Rectal smooth muscle tissue (tissue), 1 donor: ENCODE measurements at regions not wholly inside any gene's neighbourhood (a gene's known extent, or its start where the extent isn't known, plus 50 kb on each side); places are given as distances from the start of the nearest gene placed in this dataset.

Source experiments
- H3K27ac ChIP-seq: one replicate; pipeline ENCODE4 v1.7.0; 2013; ENCODE audit warnings: low read depth, low read length, inconsistent platforms
- H3K27me3 ChIP-seq: one replicate; pipeline ENCODE4 v1.7.0; 2013; ENCODE audit warnings: low read length; ENCODE audit not compliant: control insufficient read depth, insufficient read depth
- H3K36me3 ChIP-seq: one replicate; pipeline ENCODE4 v1.7.0; 2013; ENCODE audit warnings: low read length; ENCODE audit not compliant: control insufficient read depth, insufficient read depth
- H3K4me1 ChIP-seq: one replicate; pipeline ENCODE4 v1.7.0; 2013; ENCODE audit warnings: low read length; ENCODE audit not compliant: control insufficient read depth, insufficient read depth
- H3K4me3 ChIP-seq: one replicate; pipeline ENCODE4 v1.7.0; 2013; ENCODE audit warnings: low read length
- H3K9ac ChIP-seq: one replicate; pipeline ENCODE4 v1.7.0; 2013; ENCODE audit warnings: low read length

DNA sequence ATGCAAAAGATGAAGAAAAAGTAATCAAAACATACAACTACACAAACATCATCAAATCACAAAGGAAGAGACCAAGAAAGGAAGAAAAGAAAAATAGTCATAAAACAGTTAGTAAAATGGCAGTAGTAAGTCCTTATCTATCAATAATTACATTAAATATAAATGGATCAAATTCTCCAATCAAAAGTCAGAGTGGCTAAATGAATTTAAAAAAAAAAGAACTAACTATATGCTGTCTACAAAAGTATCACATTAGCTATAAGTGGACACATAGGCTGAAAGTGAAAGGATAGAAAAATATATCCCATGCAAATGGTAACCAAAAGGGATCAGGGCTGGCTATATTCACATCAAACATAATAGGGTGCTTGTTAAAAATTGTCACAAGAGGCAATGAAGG, 116.5 kb downstream of the NOL4 start:
- H3K27ac ChIP-seq: no peak overlapping the region
- H3K27me3 ChIP-seq: no peaks in the 10 kb centered on the region
- no peaks in the 10 kb centered on the region for H3K4me1 ChIP-seq
- no peak overlapping the region for H3K4me3 ChIP-seq
- H3K9ac ChIP-seq: no peak overlapping the region
- no peaks in the 10 kb centered on the region for H3K36me3 ChIP-seq

DNA sequence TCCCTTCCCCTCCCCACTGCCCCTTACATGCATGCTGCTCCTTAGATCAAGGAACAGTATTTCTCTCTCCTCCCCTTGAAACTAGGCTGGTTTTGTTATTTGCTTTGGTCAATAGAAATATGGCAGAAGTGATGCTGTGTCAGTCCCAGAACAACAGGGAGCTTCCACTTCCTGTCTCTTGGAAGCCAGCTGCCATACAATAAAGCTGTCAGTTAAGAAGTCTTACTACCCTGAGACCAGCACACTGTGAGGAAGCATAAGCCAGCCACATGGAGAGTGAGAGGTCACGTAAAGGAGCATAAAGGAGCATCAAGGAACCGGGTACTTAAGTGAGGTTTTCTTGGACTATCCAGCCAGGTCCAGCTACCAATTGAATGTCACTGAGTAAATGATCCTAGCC, 126.6 kb downstream of the NOL4 start:
- Histone ChIP-seq H3K36me3 (no peaks in the 10 kb centered on the region), H3K9ac (no peak overlapping the region), H3K4me3 (no peak overlapping the region), H3K4me1 (no peaks in the 10 kb centered on the region), H3K27ac (no peak overlapping the region), H3K27me3 (no peaks in the 10 kb centered on the region)

DNA sequence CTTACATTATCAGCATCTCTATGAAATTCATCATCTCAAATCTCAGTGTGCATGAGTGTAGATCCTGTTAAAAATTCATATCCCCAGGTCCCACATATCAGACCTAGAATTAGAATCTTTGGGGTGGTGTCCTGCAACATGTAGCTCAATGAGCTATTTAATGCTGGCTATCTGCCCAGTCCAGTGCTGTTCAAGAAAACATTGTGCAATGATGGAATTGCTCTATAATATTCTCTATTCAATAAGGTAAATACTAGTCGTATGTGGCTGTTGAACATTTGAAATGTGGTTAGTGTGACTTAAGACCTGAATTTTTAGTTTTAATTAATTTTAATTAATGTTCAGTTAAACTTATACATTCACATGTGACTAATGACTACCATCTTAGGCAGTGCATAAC, 127.4 kb downstream of the NOL4 start:
- Histone ChIP-seq H3K36me3 (no peaks in the 10 kb centered on the region), H3K9ac (no peak overlapping the region), H3K27ac (no peak overlapping the region), H3K27me3 (no peaks in the 10 kb centered on the region), H3K4me1 (no peaks in the 10 kb centered on the region), H3K4me3 (no peak overlapping the region)

DNA sequence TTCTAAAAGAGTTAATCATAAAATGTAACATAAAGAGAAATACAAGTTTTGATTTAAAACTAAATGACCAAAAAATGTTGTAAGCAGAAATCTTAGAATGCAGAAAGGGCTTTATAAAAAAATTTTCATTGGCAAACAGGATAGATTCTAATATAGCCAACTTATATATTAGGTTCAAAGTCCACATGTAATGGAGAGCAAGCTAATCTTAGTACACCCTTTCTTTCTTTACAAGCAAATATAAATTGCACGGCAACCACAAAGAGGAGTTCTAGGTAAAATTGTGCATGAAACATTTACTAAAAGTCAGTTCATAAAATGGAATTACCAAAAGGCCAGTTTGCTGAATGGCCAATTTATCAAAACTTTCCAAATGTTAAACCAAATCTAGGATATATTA, 130.6 kb downstream of the NOL4 start:
- Histone ChIP-seq H3K4me3 (no peak overlapping the region), H3K36me3 (no peaks in the 10 kb centered on the region), H3K9ac (no peak overlapping the region), H3K27me3 (no peaks in the 10 kb centered on the region), H3K4me1 (no peaks in the 10 kb centered on the region), H3K27ac (no peak overlapping the region)

DNA sequence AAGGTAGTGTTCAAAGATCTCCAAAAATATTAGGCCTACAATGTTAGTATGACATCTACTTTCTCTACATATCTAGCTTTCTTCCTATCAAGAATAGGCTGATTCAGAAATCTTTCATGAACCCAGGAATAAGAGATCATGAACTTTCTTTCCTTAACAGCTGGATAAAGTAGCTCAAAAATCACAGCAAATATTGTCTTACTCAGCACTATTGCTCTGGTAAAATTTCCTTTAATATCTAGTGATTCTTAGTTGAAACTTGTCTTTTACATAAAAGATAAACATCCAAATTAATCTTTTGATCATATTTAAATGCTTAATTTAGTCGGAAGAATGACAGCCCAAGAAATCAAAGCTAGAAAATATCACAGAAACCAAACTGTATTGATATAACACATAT, 131.9 kb downstream of the NOL4 start:
- H3K27me3 ChIP-seq: no peaks in the 10 kb centered on the region
- no peak overlapping the region for H3K9ac ChIP-seq
- H3K4me1 ChIP-seq: no peaks in the 10 kb centered on the region
- H3K4me3 ChIP-seq: no peak overlapping the region
- H3K27ac ChIP-seq: no peak overlapping the region
- H3K36me3 ChIP-seq: no peaks in the 10 kb centered on the region

DNA sequence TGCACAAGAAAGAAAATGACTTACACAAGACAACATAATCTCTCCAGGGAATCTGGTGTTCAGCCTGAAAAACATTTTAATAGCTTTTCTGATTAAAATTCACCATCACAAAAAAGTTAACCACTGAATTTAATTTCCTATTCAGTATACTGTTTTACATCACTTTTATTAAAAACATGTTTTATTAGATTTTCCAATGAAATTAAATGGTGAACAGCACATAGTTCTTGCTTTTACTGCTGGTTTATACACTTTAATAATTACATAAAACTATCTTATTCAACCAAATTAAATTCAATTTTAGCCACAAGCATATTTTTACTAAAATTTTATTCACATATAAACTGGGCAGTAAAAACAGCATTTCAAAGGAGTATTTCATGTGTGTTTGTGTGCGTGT, 138.3 kb downstream of the NOL4 start:
- no peak overlapping the region for H3K4me3 ChIP-seq
- no peak overlapping the region for H3K9ac ChIP-seq
- no peaks in the 10 kb centered on the region for H3K4me1 ChIP-seq
- no peaks in the 10 kb centered on the region for H3K27me3 ChIP-seq
- H3K36me3 ChIP-seq: no peaks in the 10 kb centered on the region
- H3K27ac ChIP-seq: no peak overlapping the region

DNA sequence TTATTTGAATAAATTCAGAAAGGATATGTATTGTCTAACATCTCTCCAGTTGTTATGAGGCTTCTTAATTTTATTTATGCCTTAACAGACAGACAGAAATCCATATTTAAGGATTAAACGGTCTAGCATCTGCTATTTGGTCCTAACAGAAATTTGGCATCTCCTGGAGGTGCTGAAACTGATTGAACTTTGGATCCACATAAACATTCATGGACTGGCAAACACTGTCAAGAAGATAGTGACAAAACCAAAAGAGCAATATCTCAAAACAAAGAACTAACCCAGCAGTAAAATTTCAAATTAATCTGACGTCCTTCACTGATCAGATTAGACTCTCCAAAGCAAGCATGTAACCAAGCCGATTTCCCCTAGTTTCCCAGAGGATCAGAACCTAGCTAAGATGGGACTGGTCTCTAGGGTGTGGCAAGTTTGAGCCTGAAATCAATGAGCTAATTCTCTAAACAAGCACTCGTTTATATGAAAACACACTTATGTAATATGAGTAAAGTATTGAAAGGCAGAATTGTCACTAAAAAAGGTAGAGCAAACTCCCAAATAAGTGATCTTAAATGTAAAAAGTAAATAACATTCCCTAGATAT, 139.5 kb downstream of the NOL4 start:
- H3K4me3 ChIP-seq: no peak overlapping the region
- H3K9ac ChIP-seq: no peak overlapping the region
- no peak overlapping the region for H3K27ac ChIP-seq
- no peaks in the 10 kb centered on the region for H3K36me3 ChIP-seq
- H3K27me3 ChIP-seq: no peaks in the 10 kb centered on the region
- no peaks in the 10 kb centered on the region for H3K4me1 ChIP-seq

DNA sequence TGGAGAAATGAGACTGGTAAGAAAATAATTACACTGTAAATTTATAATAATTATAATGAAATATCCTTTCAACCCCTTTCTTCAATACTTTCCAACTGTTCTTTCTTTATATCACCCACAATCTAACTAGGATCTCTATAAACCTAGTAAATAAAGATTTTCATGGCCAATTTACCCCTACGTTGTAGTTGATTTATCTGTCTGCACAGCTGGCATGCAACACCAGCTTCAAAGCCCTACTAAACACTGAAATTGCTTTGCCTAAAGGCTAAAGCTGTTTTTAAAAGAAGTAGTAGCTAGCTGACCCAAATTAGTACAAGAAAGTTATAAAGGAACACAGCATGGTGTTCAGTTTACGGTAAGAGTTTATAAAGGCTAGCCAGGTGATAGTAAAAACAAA, 140.1 kb downstream of the NOL4 start:
- Histone ChIP-seq H3K27me3 (no peaks in the 10 kb centered on the region), H3K36me3 (no peaks in the 10 kb centered on the region), H3K27ac (no peak overlapping the region), H3K4me3 (no peak overlapping the region), H3K9ac (no peak overlapping the region), H3K4me1 (no peaks in the 10 kb centered on the region)

DNA sequence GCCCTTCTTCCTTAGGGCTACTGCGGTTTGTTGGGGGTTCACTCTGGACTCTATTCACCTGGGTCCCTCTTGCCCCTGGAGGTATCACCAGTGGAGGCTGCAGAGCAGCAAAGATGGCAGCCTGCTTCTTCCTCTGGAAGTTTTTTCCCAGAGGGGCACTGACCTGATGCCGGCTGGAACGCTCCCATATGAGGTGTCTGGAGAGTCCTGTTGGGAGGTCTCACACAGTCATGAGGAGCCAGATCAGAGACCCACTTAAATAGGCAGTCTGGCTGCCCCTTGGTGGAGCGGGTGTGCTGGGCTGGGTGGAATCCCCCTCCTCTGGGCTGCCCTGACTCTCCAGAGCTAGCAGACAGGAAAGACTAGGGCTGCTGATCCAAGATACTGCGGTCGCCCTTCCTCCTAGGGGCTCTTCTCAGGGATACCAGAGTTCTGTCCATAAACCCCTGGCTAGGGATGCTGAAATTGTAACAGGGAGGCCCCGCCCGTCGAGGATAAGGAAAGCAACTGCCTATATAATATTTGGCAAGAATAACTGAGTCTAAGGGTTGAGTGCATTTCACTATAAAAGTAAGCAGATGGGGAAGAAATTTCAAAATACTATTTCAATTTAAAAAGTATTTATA, 140.7 kb downstream of the NOL4 start:
- Histone ChIP-seq H3K9ac (no peak overlapping the region), H3K27ac (no peak overlapping the region), H3K36me3 (no peaks in the 10 kb centered on the region), H3K4me3 (no peak overlapping the region), H3K4me1 (no peaks in the 10 kb centered on the region), H3K27me3 (no peaks in the 10 kb centered on the region)

DNA sequence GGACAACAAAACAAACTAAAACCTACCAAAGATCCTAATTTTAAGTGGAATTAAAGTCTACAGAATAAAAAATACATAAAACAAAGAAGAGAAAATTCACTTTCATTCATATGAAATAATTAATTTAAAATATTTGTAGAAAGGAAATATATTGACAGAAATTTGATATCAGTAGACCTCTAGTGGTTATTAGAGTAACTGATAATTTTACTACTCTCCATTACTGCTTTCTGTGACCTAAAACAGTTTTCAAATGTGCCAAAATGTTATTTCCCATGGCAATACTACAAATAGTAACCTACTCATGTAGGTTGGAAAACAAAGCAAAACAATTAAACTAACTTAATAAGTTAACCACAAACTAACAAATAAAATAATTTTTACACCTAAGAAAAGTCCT, 147.1 kb downstream of the NOL4 start:
- Histone ChIP-seq H3K27me3 (no peaks in the 10 kb centered on the region), H3K36me3 (no peaks in the 10 kb centered on the region), H3K9ac (no peak overlapping the region), H3K4me3 (no peak overlapping the region), H3K27ac (no peak overlapping the region), H3K4me1 (no peaks in the 10 kb centered on the region)

DNA sequence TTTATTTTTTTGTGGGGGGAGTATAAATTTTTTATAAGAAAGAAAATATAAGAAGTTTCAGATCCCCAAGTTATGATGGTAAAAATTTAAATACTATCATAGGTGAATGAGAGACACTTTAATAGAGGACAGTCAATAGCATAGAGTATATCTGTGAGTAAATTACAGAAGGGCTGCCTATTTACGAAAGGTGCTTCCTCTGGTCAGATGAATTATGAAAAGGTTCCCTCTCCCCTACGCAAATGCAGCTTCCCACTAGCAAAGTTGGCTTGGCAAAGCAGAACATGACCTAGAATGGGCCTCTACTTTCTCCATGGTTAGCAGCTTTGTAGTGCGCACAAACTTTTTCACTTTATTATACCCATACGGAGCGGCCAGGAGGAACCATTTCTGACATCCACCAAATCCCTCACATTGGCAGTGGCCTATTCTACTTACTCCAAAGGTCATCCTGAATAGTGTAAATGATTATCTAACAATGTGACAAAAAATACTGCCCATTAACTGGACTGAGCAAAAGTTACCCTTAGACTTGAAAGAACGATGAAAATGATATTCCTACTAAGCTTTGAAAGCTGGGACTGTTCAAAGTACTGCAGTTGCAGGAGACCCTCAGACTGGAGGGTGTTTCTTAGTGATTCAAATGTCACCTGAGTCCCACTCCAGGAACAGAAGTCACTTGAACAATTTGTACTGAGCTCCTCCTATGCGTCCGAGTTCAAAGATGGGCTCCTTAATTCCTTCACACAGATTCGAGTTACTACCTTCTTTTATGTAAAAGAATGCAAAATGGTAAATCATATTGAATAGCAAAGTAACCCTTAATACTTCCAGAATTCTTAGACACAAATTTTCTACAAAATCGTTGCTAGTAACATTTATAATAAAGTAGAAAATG, 148.5 kb downstream of the NOL4 start:
- H3K27ac ChIP-seq: no peak overlapping the region
- no peaks in the 10 kb centered on the region for H3K4me1 ChIP-seq
- H3K27me3 ChIP-seq: no peaks in the 10 kb centered on the region
- no peaks in the 10 kb centered on the region for H3K36me3 ChIP-seq
- no peak overlapping the region for H3K4me3 ChIP-seq
- H3K9ac ChIP-seq: no peak overlapping the region

DNA sequence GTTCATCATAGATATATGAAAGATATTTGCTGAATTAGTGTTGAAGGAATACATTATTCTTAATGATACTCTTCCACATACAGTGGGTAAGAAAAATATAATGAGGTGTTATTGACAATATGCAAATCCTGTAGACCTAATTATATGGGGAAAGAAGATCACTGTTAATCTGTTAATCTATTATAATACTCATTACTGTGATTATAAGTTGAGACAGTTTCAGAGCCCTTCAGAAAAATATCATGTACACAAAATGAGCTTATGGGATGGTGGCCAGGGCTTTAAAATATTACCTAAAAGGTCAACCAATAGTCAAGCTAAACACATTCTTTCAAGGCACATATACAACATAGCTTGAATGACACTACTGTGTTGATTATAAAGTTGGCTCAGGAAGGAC, 163.5 kb downstream of the NOL4 start:
- no peaks in the 10 kb centered on the region for H3K27me3 ChIP-seq
- H3K36me3 ChIP-seq: no peaks in the 10 kb centered on the region
- no peak overlapping the region for H3K9ac ChIP-seq
- no peak overlapping the region for H3K4me3 ChIP-seq
- H3K27ac ChIP-seq: no peak overlapping the region
- no peaks in the 10 kb centered on the region for H3K4me1 ChIP-seq
